Stimulated activated CD4-positive, alpha-beta T cell treated with anti-CD3 and anti-CD28 coated beads, Interleukin-4, amount 100 ng/mL, for 1 hour (primary cell): ENCODE measurements at regions not wholly inside any gene's neighbourhood (a gene's known extent, or its start where the extent isn't known, plus 50 kb on each side); places are given as distances from the start of the nearest gene placed in this dataset.

Source experiments
- DNase-seq: peaks from one replicate; pipeline ENCODE4 v3.0.0-alpha.2; 2020

GRCh38 chr3:31254483-31254882 is 278.2 kb upstream of the STT3B start:
- DNase-seq: no peak

DNA sequence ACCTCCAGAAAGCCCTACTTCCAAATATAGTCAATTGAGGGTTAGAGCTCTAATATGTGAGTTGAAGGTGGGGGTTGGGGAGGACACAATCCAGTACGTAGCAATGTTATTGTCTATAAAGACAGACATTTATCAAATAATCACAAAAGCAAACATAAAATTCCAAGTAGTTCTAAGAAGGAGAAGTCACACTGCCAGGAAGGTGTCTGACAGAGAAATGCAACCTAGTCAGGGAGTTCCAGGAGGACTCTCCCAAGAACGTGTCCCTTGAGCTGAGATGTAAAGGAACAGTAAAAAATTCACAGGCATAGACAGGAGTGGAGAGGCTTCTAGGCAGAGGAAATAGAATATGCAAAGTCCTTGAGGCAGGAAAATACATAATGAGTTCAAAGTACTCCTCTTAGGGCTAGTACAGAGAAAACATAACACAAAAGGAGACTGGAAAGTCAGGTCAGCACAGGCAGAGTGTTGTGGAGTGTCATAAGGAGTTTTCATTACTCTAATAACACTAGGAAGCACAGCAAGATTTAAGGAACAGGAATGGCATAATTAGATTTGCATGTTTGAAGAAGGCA is 277.6 kb upstream of the STT3B start:
- DNase-seq: no peak

DNA sequence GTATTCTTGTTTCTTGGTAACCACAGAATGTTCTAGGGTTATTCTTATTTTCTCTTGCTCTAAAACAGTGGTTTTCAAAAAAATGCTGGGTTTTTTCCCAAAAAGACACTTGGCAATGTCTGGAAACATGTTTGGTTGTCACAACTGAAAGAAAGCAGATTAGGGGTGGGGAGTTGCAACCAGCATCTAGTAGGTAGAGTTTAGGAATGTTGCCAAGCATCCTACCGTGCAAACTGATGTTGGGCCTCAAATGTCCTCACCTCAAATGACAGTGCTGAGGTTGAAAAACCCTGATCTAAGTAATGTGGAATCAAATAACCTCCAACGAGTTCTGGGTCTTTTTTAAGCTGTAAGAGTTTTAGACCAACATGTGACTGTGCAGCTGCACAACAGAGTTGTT is 270.5 kb upstream of the STT3B start:
- no peak for DNase-seq

DNA sequence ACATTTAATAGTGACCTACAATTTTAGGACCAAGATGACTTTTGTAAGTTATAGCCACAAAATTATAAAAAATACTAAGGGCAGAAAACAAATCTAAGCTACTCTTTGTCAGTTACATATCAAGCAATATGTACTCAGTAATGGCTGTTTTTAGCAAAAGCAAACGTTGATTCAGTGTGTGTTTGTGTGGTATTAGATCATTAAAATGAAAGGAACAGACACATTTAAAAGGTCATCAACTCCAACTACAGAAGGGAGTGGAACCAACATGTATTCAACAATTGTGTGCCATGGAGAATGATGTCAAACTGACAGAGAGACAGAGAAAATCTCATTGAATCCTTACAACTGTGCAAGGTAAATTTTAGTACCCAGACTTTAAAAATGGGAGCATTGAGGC is 268.8 kb upstream of the STT3B start:
- no peak for DNase-seq

GRCh38 chr3:31265646-31266428 is 266.9 kb upstream of the STT3B start:
- no peak for DNase-seq

- DNase-seq: no peak
Measured at GRCh38 chr3:31268868-31269267, 263.9 kb upstream of the STT3B start.

DNA sequence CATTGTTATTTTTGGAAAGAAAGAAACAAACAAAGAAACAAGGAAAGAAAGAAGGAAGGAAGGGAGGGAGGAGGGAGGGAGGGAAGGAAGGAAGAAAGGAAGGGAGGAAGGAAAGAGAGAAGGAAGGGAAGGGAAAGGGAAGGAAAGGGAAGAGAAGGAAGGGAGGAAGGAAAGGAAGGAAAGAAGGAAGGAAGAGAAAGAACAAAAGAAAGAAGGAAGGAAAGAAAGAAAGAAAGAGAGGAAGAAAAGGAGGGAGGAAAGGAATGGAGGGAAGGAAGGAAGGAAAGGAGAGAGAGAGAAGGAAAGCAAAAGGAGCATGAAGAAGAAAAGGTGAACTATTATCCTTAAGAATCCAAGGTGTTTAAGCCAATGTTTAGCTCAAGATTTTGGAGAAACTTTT is 262.7 kb upstream of the STT3B start:
- no peak for DNase-seq

DNA sequence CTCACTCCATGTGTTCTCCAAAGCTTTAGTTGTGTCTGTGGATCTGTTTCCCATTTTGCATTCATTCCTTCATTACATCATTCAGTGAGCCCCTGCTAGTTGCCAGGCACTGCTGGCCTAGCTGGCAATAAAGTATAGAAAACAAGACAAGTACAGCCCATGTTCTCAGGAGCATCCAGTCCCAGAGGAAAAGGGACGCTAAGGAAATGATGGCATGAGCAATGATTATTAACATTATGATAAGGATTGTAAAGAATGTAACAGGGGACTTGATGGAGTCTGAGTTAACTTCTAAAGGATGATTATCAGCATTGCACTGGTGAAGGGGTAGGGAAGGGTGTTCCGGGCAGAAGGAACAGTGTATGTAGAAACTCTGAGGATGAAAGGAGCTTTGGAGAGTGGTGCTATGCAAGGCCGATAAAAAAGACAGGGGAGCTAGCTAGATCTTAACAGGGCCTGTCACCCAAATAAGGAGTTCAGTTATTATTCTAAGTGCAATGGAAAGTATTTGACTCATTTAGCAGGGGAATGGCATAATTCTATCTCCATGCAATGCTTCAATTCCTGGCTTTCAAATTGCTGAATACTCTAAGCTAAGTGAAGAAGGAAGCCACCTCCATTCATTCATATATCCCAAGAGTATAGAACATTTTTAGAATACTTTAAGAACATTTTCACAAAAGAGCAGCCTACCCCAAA is 258.2 kb upstream of the STT3B start:
- DNase-seq: no peak

- DNase-seq: no peak
Measured at GRCh38 chr3:31275038-31275572, 257.6 kb upstream of the STT3B start.

GRCh38 chr3:31275583-31275982 is 257.1 kb upstream of the STT3B start:
- no peak for DNase-seq

GRCh38 chr3:31277582-31277981 is 255.1 kb upstream of the STT3B start:
- DNase-seq: no peak

GRCh38 chr3:31278532-31278931 is 254.2 kb upstream of the STT3B start:
- DNase-seq: no peak

DNA sequence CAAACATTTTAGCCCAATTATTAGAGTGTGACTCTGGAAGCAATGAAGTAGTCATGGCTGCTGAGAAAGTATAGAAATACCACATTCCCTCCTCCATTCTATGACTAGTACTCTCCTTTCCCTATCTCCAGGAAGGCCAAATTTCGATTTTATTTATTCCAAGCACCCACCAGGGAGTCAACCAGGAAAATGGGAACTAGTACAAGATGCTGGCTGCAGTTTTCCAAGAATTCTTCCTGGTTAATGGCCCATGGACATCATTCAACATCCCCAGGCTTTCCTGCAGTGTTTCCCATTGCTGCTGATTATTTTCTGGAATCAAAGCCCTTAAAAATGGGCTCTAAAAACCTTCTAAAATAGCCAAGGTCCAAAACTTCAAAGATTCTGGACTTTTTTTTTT is 247.9 kb upstream of the STT3B start:
- DNase-seq: no peak

DNA sequence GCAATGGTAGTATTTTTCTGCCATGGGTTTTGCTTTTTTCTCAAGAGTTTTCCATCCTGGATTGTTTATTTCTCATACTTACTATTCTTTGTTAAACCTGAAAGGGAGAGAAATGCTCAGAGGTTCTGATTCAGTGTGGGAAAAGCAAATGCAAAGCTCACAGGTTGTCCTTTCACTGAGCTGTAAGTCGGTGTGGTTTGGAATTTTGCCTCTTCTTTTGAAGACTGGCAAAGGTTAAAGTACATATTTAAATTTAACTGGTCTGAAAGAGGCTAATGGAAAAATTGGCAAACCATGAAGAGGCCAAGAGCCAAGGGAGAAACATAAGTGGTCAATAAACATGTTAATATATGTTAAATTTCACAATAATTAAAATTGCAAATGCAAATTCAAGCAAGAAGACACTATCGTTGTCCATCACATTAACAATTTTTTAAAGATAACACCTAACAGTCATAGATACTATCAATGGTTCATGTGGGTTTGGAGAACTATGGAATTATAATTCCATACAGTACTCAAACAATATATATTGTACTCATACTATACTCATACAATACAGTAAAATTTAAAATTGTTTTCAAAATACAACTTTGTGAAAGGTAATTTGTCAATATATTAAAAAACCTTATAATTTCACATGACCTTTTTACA is 246.8 kb upstream of the STT3B start:
- no peak for DNase-seq

GRCh38 chr3:31288224-31288623 is 244.5 kb upstream of the STT3B start:
- DNase-seq: no peak

- DNase-seq: peak; percentile 3
Measured at GRCh38 chr3:31288641-31289100, 244.1 kb upstream of the STT3B start.

- DNase-seq: no peak
Measured at GRCh38 chr3:31289584-31289983, 243.1 kb upstream of the STT3B start.

DNA sequence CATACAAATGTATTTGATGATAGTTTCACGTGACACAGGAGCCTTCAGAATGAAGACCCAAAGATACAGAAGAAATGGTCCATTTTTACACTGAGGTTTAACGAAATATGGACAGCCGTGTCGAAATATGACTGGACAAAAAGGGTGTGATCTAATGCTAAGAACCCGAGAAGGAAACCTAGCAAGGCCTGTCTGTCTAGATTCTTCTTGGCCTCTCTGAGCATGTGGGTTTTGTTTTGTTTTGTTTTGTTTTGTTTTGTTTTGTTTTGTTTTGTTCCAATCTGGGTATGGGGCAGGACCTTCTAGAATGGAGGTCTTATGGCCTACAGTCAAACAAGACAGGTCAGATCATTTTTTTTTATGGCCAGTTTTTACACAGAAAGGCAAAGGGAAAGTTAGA is 242.7 kb upstream of the STT3B start:
- DNase-seq: no peak

GRCh38 chr3:31291818-31292217 is 240.9 kb upstream of the STT3B start:
- DNase-seq: no peak

- DNase-seq: no peak
Measured at GRCh38 chr3:31294430-31295149, 238.1 kb upstream of the STT3B start.

DNA sequence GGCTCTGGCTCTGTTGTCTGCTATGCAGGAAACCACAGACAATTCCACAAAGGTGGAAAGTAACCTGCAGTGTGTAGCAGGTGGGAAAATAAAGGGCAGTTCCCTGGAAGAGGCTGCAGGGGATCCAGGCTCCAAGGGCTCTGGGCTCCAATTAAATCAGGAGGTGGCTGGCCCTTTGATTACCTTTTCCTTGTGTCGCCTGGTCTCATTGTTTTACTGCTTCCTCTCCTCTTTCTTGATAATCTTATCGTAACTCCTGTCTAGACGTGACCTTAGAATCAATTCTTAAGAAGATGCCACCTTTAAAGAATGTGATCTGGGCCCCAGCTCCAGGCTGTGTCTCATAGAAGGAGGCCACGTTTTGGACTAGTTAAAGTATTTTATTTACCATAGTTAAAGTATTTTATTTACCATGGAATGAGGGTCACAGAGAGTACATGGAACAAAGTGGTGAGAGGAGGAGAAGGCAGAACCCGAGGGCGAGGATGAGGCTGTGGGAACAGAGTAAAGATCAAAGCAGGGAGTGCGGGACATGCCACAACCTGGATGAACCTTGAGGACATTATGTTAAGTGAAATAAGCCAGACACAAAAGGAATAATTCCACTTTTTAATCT is 237.5 kb upstream of the STT3B start:
- DNase-seq: no peak

GRCh38 chr3:31297726-31298298 is 234.9 kb upstream of the STT3B start:
- no peak for DNase-seq
